Posterior vena cava (tissue), 2 donors: ENCODE measurements at regions not wholly inside any gene's neighbourhood (a gene's known extent, or its start where the extent isn't known, plus 50 kb on each side); places are given as distances from the start of the nearest gene placed in this dataset.
"Not testable (repeated sequence)": the region's sequence is repeated elsewhere in the genome, so short reads cannot be mapped to it uniquely, and the experiment has no call there.

ENCODE experiments used
- DNase-seq: peaks from one replicate; pipeline ENCODE4 v3.0.0-alpha.2; 2020; ENCODE audit warnings: low spot score
- intact Hi-C, 2 donors: fragments of 100-400 bp; cut with DNase I; formaldehyde crosslinking; loops; one replicate each; pipeline versions ENCODE4 v1.14.1 to v1.14.2; 2022 to 2023
- microRNA-seq, 2 donors: library from miRNA; unstranded; fragments of <30 nt; microRNA quantifications; one replicate each; pipeline ENCODE4 v1.2.0, GENCODE V29; 2020 to 2021; ENCODE audit warnings: borderline microRNAs expressed in 2 of 2
- donor health status: DM: yes; HTN: yes; CAD: no.
- donor health status: DM: yes; HTN: yes; CAD: no.

- no peak for DNase-seq
- intact Hi-C loops: no loop called here
Observed at GRCh38 chr10:45235798-45236220, 79.6 kb downstream of the OR13A1 start.

DNA sequence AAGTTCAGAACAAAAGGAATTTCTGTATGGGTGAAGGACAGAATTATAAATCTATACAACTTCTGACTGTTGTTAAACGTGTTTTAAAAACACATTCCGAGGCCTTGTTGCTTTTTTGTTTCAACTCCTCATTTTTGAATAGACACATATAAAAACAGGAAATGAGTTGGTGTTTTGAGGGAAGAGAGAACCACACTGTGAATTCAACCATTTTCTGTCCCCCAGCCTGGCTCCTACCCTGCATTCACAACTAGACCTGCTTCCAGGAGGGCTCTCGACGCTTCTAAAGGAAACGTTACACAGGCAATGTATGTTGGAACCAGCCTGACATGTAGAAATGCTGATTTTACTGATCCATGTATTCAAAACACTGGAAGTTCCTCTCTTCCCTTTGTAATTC lies 76.5 kb downstream of the OR13A1 start:
- intact Hi-C loops: no loop called here
- no peak for DNase-seq

DNA sequence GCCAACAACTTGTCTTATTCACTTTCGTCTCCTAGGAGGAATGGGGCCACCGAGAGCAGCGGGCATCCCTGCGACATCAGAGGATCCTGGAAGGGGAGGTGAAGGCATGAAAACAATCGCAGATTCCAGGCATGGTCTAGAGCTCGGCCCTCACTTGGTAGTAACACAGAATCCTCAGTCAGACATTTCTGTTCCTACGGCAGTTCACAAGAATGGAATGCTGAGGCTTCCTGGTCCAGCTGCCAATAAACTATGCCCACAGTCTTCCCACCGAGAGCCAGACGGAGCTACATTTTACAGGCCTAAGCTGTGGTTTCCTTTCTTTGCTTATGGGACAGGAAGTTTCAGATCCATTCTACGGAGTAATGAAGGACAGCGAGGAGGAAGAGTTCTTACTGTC lies 75.8 kb downstream of the OR13A1 start:
- no peak for DNase-seq
- intact Hi-C loops: no loop called here

DNA sequence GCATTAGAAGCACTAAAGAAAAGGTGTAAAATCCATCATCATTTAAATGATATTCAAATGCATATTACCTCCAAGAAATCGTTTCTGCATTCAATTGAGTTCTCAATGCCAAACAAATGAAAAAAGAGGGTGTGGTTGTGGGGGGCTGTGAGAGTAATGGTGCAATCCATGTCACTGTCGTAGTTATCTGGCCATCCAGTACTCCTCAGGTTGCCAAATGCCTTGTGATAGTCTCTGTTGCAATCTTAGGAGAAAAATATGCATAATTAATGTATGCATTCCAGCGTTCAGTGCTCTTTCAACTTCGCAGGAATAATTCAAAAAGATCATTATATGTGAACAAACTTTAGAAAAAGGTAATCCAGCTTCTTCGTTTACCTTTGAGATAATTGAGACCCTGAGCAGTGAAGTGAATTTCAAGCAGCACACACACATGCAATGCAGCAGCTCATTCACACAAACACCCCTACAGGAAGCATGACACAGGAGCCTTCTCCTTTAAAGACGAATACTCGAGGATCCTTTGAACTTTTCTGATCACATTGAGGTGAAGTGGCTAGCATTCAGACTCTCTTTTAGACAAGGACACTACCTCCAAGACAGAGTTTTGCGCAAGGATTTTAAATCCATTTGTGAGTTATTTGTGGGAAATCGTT lies 73.4 kb downstream of the OR13A1 start:
- intact Hi-C loops: no loop called here
- no peak for DNase-seq

- DNase-seq: no peak
- intact Hi-C loops: no loop called here
Observed at GRCh38 chr10:45243261-45243660, 72.1 kb downstream of the OR13A1 start.

- no peak for DNase-seq
- intact Hi-C loops: no loop called here
Observed at GRCh38 chr10:45246522-45246921, 68.9 kb downstream of the OR13A1 start.

DNA sequence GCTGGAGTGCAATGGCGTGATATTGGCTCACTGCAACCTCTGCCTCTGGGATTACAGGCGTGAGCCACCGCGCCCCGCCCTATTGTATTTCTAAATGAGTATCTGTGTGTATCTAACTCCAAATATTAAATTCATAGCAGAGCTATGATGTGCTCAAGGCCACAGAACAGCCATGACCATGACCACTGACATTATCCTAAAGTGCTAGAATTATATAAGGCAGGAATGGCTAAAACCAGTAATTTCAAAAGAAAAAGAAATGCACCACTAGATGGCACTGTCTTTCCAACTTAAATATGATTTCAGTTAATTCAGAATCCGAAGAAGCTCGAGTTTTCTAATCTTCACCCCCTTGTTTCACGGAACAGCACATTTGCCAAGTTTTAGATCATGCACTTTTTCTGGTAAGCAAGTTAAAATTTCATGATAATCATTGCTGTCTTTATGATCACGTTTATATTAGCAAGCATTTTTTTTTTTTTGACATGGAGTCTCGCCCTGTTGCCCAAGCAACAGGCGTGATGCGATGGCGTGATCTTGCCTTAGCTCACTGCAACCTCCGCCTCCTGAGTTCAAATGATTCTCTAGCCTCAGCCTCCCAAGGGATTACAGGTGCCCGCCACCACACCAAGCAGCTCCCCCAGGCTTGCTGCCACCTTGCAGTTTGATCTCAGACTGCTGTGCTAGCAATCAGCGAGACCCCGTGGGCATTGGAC lies 65.3 kb downstream of the OR13A1 start:
- intact Hi-C loops: no loop called here
- DNase-seq: no peak

GRCh38 chr10:45250694-45251075 lies 64.7 kb downstream of the OR13A1 start:
- DNase-seq, intact Hi-C loops: not testable (repeated sequence)

Small RNAs in the stretch of these regions (microRNA-seq; reads per million reads assigned to microRNA genes)
- 0 reads per million in 2 donors for gene MIR3156-1
